GM18951 (cell line): ENCODE measurements at regions not wholly inside any gene's neighbourhood (a gene's known extent, or its start where the extent isn't known, plus 50 kb on each side); places are given as distances from the start of the nearest gene placed in this dataset.

Source experiments
- POLR2A ChIP-seq: IDR thresholded peaks from 4 replicates; pipeline ENCODE4 v1.6.1; 2011; ENCODE audit warnings: mild to moderate bottlenecking; ENCODE audit not compliant: insufficient read length, insufficient read depth; ENCODE audit errors: extremely low read depth
- in situ Hi-C: fragments of 300-500 bp; cut with MboI; formaldehyde crosslinking; loops from one replicate; pipeline ENCODE4 v1.12.0; 2022; ENCODE audit warnings: low sequenced_read_pairs, mixed read lengths, inconsistent platforms; ENCODE audit not compliant: unreplicated experiment

- in situ Hi-C loops = no loop called here
- no peak for TF ChIP-seq POLR2A
These were observed 226.3 kb downstream of the ATP23 start for GRCh38 chr12:58167622-58168021.

- TF ChIP-seq POLR2A = no peak
- in situ Hi-C loops = no loop called here
These were observed 228.5 kb downstream of the ATP23 start for GRCh38 chr12:58169826-58170225.

DNA sequence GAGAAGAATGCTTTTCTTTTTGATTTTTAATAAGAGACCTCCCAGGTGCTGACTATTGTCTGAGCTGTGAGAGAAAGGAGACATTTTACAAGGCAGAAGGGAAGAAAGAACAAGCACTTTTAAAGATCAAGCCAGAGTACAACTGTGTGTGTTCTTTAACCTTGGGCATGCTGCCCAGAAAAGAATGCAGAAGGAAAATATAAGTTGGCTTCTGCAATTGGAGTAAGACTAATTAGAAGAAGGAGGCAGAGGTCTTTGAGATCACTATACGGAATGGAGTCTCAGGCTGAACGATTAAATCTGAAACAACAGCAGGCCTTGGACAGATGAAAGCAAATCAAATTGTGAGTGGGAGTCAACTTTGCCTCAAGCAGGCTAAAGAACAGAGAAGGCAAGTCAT, 230.5 kb downstream of the ATP23 start:
- in situ Hi-C loops = no loop called here
- TF ChIP-seq POLR2A = no peak

DNA sequence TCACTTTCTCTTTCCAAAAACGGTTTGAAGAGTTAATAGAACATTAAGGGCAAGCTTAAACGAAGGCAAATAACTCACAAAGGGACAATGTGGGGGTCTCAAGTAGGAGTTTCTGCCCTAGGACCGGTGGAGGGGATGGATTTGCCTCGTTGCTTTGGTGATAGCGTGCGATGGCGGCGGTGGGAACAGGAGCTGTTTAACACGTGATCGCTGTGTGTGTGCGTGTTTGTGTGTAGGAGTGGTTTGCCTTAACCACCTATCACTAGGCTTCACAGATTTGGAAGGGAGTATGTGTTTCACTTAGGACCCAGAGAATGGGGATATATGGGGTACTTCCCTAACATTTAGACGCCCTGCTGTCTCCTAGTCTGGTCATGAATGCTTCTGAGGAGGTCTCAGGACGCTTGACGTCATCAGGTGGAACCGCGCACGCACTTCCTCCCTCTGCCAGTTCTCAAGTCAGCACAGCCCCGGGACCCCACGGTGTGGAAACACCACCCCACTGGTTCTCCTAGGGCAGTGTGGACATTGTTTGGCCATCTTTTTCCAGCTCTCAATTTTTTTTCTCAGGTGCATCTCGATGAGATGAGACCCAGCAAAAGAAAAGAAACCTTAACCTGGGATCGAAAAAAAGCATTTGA, 231.2 kb downstream of the ATP23 start:
- no peak for TF ChIP-seq POLR2A
- in situ Hi-C loops = no loop called here

DNA sequence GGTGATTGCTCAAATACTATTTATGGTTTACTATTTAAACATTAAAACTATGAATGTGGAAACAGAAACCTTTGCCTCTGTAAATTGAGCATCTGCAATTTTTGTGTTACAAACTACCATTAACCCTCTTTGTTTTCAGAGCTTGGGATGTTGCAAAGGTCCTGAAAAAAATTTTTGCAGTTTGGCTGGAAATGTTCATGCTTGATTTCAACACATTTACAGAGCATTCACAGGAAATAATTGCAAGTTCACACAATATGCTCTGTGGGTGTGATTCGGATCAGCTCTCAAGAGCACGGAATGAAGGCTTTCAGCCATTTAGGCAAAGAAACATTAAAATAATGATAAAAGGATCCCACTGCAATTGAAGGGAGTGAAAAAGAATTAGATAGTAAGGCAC, 232.9 kb downstream of the ATP23 start:
- TF ChIP-seq POLR2A = no peak
- in situ Hi-C loops = no loop called here

DNA sequence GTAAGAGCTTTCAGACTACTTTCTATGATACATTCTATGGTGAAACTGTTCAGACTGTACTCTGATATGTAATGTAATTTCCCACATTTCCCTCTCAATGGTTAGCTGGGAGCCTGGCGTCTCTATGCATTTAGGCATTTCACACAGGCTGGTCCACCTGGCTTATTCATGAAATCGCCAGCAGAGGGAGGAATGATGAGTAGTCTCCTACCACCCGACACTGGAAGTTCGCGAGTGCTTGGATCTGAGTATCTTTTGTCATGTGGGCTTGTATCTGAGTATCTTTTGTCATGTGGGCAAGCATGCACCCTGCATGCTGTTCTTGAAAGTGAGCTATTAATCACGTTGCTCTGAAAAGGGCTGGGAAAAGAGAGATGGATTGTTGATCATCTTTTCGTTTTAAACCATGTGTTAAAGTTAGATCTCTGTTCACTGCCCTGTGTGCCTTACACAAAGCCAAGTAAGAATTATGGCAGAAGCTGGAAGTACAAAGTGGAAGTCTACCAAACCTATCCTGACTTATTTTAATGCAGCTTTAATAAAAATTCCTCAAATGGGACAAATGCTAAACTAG, 235.0 kb downstream of the ATP23 start:
- TF ChIP-seq POLR2A = no peak
- in situ Hi-C loops = no loop called here

GRCh38 chr12:58177366-58177765, 236.0 kb downstream of the ATP23 start:
- in situ Hi-C loops = no loop called here

DNA sequence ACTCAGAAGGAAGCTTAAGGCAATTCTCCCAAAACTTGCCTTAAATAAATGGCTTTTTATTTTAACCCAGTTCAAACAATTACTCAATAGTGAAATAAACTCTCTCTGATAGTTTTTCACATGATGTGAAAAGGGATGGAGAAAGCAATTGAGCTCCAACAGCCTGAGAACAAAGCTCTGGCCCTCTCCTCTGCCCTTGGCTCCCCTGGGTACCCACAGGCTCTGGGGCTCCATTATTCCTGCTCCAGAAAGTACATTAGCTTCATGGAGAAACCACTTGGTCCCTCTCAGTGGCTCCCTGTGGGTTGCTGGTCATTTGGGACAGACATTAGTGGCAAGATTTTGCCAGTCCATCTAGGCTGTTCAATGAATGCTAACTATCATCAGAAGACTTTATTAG, 242.8 kb downstream of the ATP23 start:
- no peak for TF ChIP-seq POLR2A
- in situ Hi-C loops = no loop called here

More at GRCh38 chr12:58177366-58177765, 236.0 kb downstream of the ATP23 start:
- TF ChIP-seq POLR2A = no peak

- in situ Hi-C loops = no loop called here
- TF ChIP-seq POLR2A = no peak
These were observed 245.0 kb downstream of the ATP23 start for GRCh38 chr12:58186401-58186800.

DNA sequence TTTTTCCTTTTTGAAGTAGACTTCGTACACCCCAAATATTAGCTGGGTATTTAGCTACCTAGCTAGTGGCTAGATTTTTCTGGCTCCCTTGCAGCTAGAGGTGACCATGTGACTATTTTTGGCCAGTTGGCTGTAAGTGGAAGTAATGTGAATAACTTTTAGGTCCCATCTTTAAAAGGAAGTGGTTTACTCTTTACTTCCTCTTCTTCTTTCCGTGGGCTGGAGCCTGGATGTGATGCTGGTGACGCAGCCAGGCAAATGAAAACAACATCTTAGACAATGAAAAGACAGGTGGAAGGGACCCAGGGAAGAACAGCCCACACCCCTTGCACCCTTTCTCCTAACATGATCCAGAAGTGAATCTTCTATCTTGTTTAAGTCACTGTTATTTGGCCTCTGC, 245.5 kb downstream of the ATP23 start:
- in situ Hi-C loops = no loop called here
- no peak for TF ChIP-seq POLR2A

DNA sequence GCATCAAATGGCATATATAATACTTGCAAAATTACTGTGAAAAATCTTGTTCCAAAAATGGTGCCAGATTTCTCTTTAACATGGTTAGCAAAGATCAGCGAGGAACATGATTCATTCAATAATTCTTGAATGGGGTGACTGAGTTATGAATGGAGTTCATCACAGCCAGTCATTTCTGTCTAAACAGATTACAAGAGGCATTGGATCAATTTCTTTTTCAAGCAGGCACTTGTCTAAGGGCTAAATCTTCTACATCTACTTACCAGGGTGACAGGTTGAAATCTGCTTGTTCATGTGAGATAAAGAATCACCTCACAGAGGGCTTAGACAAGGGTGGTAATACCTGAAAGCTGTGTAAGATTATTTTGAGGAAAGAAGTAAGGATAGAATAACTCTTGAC, 247.7 kb downstream of the ATP23 start:
- in situ Hi-C loops = no loop called here
- TF ChIP-seq POLR2A = no peak

DNA sequence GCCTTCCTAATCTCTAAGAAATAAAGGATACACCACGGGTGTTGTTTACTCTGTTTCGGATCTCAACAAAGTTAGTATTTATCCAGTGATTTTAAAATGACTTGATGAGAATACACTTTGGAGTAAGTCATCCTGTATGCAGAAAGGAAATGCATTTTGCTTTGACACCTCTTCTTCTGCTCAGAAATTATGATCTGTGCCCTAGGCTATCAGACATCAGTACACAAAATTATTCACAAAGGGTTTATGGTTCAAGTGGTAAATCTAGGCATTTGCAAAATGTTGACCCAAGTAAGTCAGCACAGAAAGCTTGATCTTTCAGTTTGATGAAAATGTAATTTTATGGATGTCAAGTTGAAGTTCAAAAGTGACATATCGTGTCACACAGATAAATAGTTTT, 248.5 kb downstream of the ATP23 start:
- in situ Hi-C loops = no loop called here
- no peak for TF ChIP-seq POLR2A

DNA sequence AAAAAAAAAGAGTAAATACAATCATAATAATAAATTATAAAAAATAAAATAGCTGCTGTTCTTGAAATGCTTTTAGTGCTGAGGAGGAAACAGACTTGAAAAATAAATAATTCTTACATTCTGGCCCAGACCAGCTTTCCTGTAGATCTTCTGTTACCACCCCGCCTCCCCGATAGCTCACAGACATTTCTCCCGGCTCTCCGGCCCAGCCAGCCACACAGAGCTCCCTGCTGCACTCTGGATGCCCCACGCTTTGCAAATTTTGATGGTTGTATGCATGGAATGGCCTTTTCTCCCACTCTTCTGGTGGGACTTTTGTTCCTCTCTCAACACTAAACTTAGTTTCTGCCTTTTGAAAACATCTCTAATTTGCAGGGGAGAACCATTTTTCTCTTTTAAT, 249.3 kb downstream of the ATP23 start:
- in situ Hi-C loops = no loop called here
- TF ChIP-seq POLR2A = no peak

GRCh38 chr12:58196971-58197370, 255.6 kb downstream of the ATP23 start:
- in situ Hi-C loops = no loop called here
- no peak for TF ChIP-seq POLR2A
